Neuron (in vitro differentiated cells): ENCODE measurements at regions not wholly inside any gene's neighbourhood (a gene's known extent, or its start where the extent isn't known, plus 50 kb on each side); places are given as distances from the start of the nearest gene placed in this dataset.

Source experiments
- H2AFZ ChIP-seq: one replicate; pipeline ENCODE4 v1.6.1; 2013; ENCODE audit warnings: low read depth, mild to moderate bottlenecking, inconsistent platforms, low read length, moderate library complexity
- H3K27me3 ChIP-seq: one replicate; pipeline ENCODE4 v1.6.1; 2013; ENCODE audit warnings: low read length; ENCODE audit not compliant: insufficient read depth
- H3K36me3 ChIP-seq: one replicate; pipeline ENCODE4 v1.6.1; 2013; ENCODE audit warnings: low read length; ENCODE audit not compliant: insufficient read depth
- H3K4me1 ChIP-seq: one replicate; pipeline ENCODE4 v1.6.1; 2013; ENCODE audit warnings: low read length; ENCODE audit not compliant: insufficient read depth
- H3K4me3 ChIP-seq: 2 replicates; pipeline ENCODE4 v1.5.1; 2013; ENCODE audit warnings: mild to moderate bottlenecking, low read length, moderate library complexity
- H3K9me3 ChIP-seq: one replicate; pipeline ENCODE4 v1.6.1; 2013; ENCODE audit warnings: low read length

GRCh38 chr15:36403351-36403750 lies 176.1 kb upstream of the CDIN1 start:
- peaks cover 24% of the 10 kb centered on the region for H3K4me1 ChIP-seq
- H3K4me3 ChIP-seq = no peak overlapping the region
- no peaks in the 10 kb centered on the region for H3K9me3 ChIP-seq
- H3K27me3 ChIP-seq = no peaks in the 10 kb centered on the region
- no peaks in the 10 kb centered on the region for H3K36me3 ChIP-seq
- no peak overlapping the region for H2AFZ ChIP-seq

GRCh38 chr15:36406366-36406765 lies 173.1 kb upstream of the CDIN1 start:
- Histone ChIP-seq H3K4me1 (peaks cover 24% of the 10 kb centered on the region), H3K9me3 (no peaks in the 10 kb centered on the region), H2AFZ (no peak overlapping the region), H3K4me3 (no peak overlapping the region), H3K27me3 (no peaks in the 10 kb centered on the region), H3K36me3 (no peaks in the 10 kb centered on the region)

GRCh38 chr15:36406911-36407310 lies 172.5 kb upstream of the CDIN1 start:
- Histone ChIP-seq H2AFZ (no peak overlapping the region), H3K36me3 (no peaks in the 10 kb centered on the region), H3K4me3 (no peak overlapping the region), H3K4me1 (peaks cover 24% of the 10 kb centered on the region), H3K27me3 (no peaks in the 10 kb centered on the region), H3K9me3 (no peaks in the 10 kb centered on the region)

GRCh38 chr15:36407647-36408046 lies 171.8 kb upstream of the CDIN1 start:
- H3K27me3 ChIP-seq = no peaks in the 10 kb centered on the region
- peaks cover 24% of the 10 kb centered on the region for H3K4me1 ChIP-seq
- H3K4me3 ChIP-seq = no peak overlapping the region
- H3K36me3 ChIP-seq = no peaks in the 10 kb centered on the region
- no peak overlapping the region for H2AFZ ChIP-seq
- no peaks in the 10 kb centered on the region for H3K9me3 ChIP-seq

GRCh38 chr15:36409819-36410218 lies 169.6 kb upstream of the CDIN1 start:
- Histone ChIP-seq H3K4me1 (peaks cover 26% of the 10 kb centered on the region), H3K4me3 (no peak overlapping the region), H2AFZ (no peak overlapping the region), H3K9me3 (no peaks in the 10 kb centered on the region), H3K27me3 (no peaks in the 10 kb centered on the region), H3K36me3 (no peaks in the 10 kb centered on the region)

GRCh38 chr15:36414670-36415069 lies 164.8 kb upstream of the CDIN1 start:
- H3K4me1 ChIP-seq = peaks cover 7% of the 10 kb centered on the region
- H3K4me3 ChIP-seq = no peak overlapping the region
- H2AFZ ChIP-seq = no peak overlapping the region
- no peaks in the 10 kb centered on the region for H3K27me3 ChIP-seq
- no peaks in the 10 kb centered on the region for H3K9me3 ChIP-seq
- no peaks in the 10 kb centered on the region for H3K36me3 ChIP-seq

- peaks cover 7% of the 10 kb centered on the region for H3K4me1 ChIP-seq
- no peak overlapping the region for H3K4me3 ChIP-seq
- peaks cover 2% of the 10 kb centered on the region for H3K9me3 ChIP-seq
- H3K36me3 ChIP-seq = no peaks in the 10 kb centered on the region
- H2AFZ ChIP-seq = no peak overlapping the region
- H3K27me3 ChIP-seq = no peaks in the 10 kb centered on the region
Observed at GRCh38 chr15:36415643-36416042, 163.8 kb upstream of the CDIN1 start.

- H3K4me3 ChIP-seq = no peak overlapping the region
- H3K4me1 ChIP-seq = peaks cover 2% of the 10 kb centered on the region
- no peak overlapping the region for H2AFZ ChIP-seq
- no peaks in the 10 kb centered on the region for H3K27me3 ChIP-seq
- peaks cover 3% of the 10 kb centered on the region for H3K9me3 ChIP-seq
- no peaks in the 10 kb centered on the region for H3K36me3 ChIP-seq
Observed at GRCh38 chr15:36422631-36423030, 156.8 kb upstream of the CDIN1 start.

GRCh38 chr15:36426691-36427090 lies 152.7 kb upstream of the CDIN1 start:
- H2AFZ ChIP-seq = no peak overlapping the region
- peaks cover 2% of the 10 kb centered on the region for H3K4me1 ChIP-seq
- no peak overlapping the region for H3K4me3 ChIP-seq
- no peaks in the 10 kb centered on the region for H3K27me3 ChIP-seq
- H3K36me3 ChIP-seq = no peaks in the 10 kb centered on the region
- peaks cover 2% of the 10 kb centered on the region for H3K9me3 ChIP-seq

- Histone ChIP-seq H3K4me1 (peaks cover 2% of the 10 kb centered on the region), H3K27me3 (no peaks in the 10 kb centered on the region), H3K36me3 (no peaks in the 10 kb centered on the region), H2AFZ (no peak overlapping the region), H3K4me3 (no peak overlapping the region), H3K9me3 (no peaks in the 10 kb centered on the region)
Observed at GRCh38 chr15:36428102-36428845, 151.2 kb upstream of the CDIN1 start.

- no peaks in the 10 kb centered on the region for H3K36me3 ChIP-seq
- H3K27me3 ChIP-seq = no peaks in the 10 kb centered on the region
- H3K4me1 ChIP-seq = peaks cover 9% of the 10 kb centered on the region
- no peaks in the 10 kb centered on the region for H3K9me3 ChIP-seq
- no peak overlapping the region for H3K4me3 ChIP-seq
- H2AFZ ChIP-seq = no peak overlapping the region
Observed at GRCh38 chr15:36429707-36430106, 149.7 kb upstream of the CDIN1 start.

GRCh38 chr15:36430280-36430679 lies 149.1 kb upstream of the CDIN1 start:
- H3K4me3 ChIP-seq = no peak overlapping the region
- H2AFZ ChIP-seq = no peak overlapping the region
- no peaks in the 10 kb centered on the region for H3K27me3 ChIP-seq
- no peaks in the 10 kb centered on the region for H3K36me3 ChIP-seq
- H3K4me1 ChIP-seq = peaks cover 10% of the 10 kb centered on the region
- no peaks in the 10 kb centered on the region for H3K9me3 ChIP-seq

- H3K4me3 ChIP-seq = no peak overlapping the region
- H2AFZ ChIP-seq = no peak overlapping the region
- no peaks in the 10 kb centered on the region for H3K27me3 ChIP-seq
- H3K36me3 ChIP-seq = no peaks in the 10 kb centered on the region
- H3K9me3 ChIP-seq = no peaks in the 10 kb centered on the region
- H3K4me1 ChIP-seq = peaks cover 10% of the 10 kb centered on the region
Observed at GRCh38 chr15:36430726-36431265, 148.6 kb upstream of the CDIN1 start.

GRCh38 chr15:36432161-36432560 lies 147.3 kb upstream of the CDIN1 start:
- Histone ChIP-seq H3K36me3 (no peaks in the 10 kb centered on the region), H3K27me3 (no peaks in the 10 kb centered on the region), H3K4me3 (no peak overlapping the region), H3K9me3 (no peaks in the 10 kb centered on the region), H2AFZ (no peak overlapping the region), H3K4me1 (peaks cover 10% of the 10 kb centered on the region)
